HAP-1 (cell line): ENCODE measurements at regions not wholly inside any gene's neighbourhood (a gene's known extent, or its start where the extent isn't known, plus 50 kb on each side); places are given as distances from the start of the nearest gene placed in this dataset.
"Not testable (repeated sequence)": the region's sequence is repeated elsewhere in the genome, so short reads cannot be mapped to it uniquely, and the experiment has no call there.

Experiments used
- DNase-seq, 2 experiments: peaks; one replicate each; pipeline ENCODE4 v3.0.0-alpha.2; 2016 to 2020; ENCODE audit warnings: low spot score in 2 of 2
- H3K27me3 ChIP-seq: fragments of 250-450 bp; sonication (Bioruptor Pico); 2 replicates; pipeline ENCODE4 v1.5.1; 2020; ENCODE audit warnings: low read depth, mild to moderate bottlenecking, moderate library complexity
- H3K36me3 ChIP-seq: fragments of 250-450 bp; sonication (Bioruptor Pico); replicated peaks from 2 replicates; pipeline ENCODE4 v1.5.1; 2020; ENCODE audit warnings: mild to moderate bottlenecking
- H3K4me1 ChIP-seq: fragments of 250-450 bp; sonication (Bioruptor Pico); 2 replicates; pipeline ENCODE4 v1.5.1; 2020; ENCODE audit warnings: mild to moderate bottlenecking
- H3K4me3 ChIP-seq: fragments of 250-450 bp; sonication (Bioruptor Pico); 2 replicates; pipeline ENCODE4 v1.5.1; 2020; ENCODE audit warnings: mild to moderate bottlenecking, moderate library complexity
- H3K9me3 ChIP-seq: fragments of 250-450 bp; sonication (Bioruptor Pico); 2 replicates; pipeline ENCODE4 v1.5.1; 2020; ENCODE audit warnings: mild to moderate bottlenecking, moderate library complexity
- in situ Hi-C: fragments of 300-500 bp; cut with MboI; formaldehyde crosslinking; loops from 3 replicates; pipeline ENCODE4 v1.14.3; 2020; ENCODE audit warnings: low sequenced_read_pairs, inconsistent platforms, mixed read lengths

DNA sequence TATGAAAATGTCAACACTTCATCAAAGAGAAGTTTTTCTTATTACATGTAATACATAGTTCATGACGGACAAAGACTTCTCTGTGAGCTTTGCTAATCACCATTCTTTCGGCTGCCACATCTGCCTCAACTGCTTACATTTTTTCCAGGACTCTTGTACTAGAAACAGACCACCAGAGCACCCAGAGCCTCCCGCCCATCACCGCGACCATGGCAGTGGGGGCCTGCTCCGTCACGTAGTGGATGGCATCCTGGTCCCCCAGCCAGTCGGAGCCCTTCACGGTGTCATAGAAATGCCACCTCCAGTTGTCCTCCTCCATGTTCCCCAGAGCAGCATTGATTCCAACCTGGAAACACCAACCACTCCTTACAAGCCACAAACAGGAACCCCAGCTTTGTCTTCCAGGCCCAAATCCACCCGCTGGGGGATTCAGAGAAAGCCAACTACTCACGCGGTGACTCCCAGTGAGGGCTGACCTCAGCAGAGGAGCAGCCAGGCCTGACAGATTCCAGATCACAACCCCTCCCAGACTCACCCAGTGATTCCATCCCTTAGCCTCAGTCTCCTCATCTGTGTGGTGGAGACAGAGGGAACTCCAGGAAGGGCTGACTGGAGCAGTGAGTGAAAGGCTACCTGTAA is 76.2 kb upstream of the TNK2 start:
- DNase-seq, H3K27me3 ChIP-seq, in situ Hi-C loops, H3K9me3 ChIP-seq, H3K36me3 ChIP-seq, H3K4me1 ChIP-seq, H3K4me3 ChIP-seq: not testable (repeated sequence)

DNA sequence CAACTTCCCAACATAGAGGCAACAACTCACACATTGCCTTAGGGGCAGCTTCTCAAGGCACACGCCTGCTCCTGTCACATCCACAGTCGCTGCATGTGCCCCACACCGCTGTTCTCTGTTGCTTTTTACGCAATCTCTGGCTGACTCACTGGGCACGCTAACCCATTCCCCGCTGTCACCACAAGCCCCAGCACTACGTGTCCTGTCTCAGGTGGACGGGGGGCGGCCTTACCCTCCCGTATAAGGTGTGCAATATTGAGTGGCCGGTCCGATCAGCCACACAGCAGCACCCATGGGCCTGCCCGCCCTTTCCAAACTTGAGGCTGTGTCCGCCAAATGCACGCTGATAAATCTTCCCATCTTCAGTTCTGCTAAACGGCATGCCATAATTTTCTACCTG is 75.5 kb upstream of the TNK2 start:
- H3K4me3 ChIP-seq, H3K4me1 ChIP-seq, H3K27me3 ChIP-seq, H3K36me3 ChIP-seq, H3K9me3 ChIP-seq, DNase-seq, in situ Hi-C loops: not testable (repeated sequence)

DNA sequence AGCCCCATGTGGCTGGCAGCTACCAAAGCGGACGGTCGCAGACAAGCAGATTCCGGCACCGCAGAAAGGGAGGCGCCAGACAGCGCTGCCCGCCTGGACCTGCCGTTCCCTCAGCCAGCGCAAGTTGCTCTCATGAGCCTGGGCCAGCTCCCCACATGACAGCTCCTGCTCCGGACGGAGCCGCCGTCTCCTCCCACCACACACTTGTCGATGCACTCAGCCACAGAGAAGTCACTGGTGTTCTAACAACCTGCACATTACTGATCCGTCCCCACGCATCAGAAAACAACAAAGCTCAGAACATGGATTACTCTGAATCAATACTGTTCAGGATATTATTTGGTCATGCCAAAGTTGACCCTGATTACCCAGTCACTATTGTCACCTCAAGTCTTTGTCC is 74.4 kb upstream of the TNK2 start:
- DNase-seq, in situ Hi-C loops, H3K4me3 ChIP-seq, H3K9me3 ChIP-seq, H3K4me1 ChIP-seq, H3K36me3 ChIP-seq, H3K27me3 ChIP-seq: not testable (repeated sequence)

DNA sequence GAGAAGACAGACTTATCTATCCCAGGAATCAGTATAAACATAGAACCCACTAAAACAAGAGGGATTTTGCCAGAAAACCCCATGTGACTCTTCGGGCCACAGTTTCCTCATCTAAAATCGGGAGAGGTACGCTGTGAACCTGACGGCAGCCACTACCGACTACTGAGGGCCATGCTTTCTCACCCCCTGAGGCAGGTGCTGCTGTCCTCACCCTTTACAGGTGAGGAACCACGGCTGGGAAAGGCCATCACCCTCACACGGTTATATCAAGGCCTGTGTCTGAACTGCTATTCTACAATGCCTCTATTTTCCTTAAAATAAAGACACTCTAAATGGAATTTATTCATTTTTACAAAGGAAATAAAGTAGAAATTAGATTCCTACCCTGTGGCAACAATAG is 73.4 kb upstream of the TNK2 start:
- in situ Hi-C loops, H3K9me3 ChIP-seq, H3K27me3 ChIP-seq, H3K4me3 ChIP-seq, DNase-seq, H3K4me1 ChIP-seq, H3K36me3 ChIP-seq: not testable (repeated sequence)

DNA sequence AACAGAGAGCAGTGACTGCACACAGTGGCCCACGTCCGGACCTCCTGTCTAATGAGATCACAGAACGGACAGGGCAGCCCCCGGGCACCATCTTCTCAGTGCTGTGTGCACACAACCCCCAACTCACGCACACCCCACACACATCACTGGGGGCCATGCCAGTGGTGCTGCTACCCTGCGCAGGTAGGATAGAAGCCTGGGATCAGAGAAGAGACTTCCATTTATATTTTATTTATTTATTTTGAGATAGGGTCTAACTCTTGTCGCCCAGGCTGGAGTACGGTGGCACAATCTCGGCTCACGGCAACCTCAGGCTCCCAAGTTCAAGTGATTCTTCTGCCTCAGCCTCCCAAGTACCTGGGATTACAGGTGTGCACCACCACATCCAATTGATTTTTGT is 71.5 kb upstream of the TNK2 start:
- H3K36me3 ChIP-seq, H3K4me1 ChIP-seq, DNase-seq, H3K27me3 ChIP-seq, H3K9me3 ChIP-seq, H3K4me3 ChIP-seq: not testable (repeated sequence)
- in situ Hi-C loops: loop anchor here (10.0 kb wide), 1 partner anchor 305 kb away; no protein-coding TSS in a partner anchor

DNA sequence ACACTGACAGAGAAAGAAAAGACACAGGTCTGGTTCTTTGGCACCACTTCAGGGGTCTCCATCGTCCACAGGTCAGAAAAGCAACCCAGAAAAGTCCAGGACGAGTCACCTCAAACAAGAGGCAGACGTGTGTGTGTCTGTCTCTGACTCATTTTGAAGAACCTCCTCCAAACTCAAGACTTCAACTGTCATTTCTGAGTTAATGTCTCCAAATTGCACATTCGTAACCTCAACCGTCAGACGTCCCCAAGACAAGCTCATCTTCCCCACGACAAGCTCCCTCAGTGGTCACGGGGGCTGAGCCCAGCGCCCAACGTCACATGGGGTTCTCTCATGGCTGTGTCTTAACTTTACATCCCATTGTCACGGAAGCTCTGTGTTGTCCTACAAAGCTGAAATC is 70.2 kb upstream of the TNK2 start:
- H3K36me3 ChIP-seq, H3K4me3 ChIP-seq, H3K9me3 ChIP-seq, H3K4me1 ChIP-seq, H3K27me3 ChIP-seq, DNase-seq: not testable (repeated sequence)
- in situ Hi-C loops: loop anchor here (10.0 kb wide), 1 partner anchor 304 kb away; no protein-coding TSS in a partner anchor

DNA sequence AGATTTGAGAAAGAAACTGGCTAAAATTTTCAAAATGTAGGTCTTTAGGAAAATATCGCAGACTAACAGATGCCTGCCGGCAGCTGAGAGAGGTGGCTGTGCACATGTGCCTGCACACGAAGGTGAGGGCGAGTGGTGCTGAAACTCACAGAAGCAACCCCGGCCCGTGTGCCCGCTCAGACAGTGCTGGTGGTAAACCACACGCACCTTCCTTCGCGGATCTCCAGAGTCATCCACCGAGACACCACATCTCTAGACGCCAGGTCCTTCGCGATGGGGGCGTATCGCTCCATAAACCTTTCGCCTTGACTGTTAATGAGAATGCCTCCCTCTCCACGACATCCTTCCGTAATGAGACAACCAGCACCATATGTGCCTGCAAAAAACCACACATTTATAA is 68.5 kb upstream of the TNK2 start:
- not testable (repeated sequence) for H3K36me3 ChIP-seq, DNase-seq, H3K27me3 ChIP-seq, H3K9me3 ChIP-seq, H3K4me1 ChIP-seq, H3K4me3 ChIP-seq
- in situ Hi-C loops: loop anchor here (10.0 kb wide), 1 partner anchor 302 kb away; no protein-coding TSS in a partner anchor

DNA sequence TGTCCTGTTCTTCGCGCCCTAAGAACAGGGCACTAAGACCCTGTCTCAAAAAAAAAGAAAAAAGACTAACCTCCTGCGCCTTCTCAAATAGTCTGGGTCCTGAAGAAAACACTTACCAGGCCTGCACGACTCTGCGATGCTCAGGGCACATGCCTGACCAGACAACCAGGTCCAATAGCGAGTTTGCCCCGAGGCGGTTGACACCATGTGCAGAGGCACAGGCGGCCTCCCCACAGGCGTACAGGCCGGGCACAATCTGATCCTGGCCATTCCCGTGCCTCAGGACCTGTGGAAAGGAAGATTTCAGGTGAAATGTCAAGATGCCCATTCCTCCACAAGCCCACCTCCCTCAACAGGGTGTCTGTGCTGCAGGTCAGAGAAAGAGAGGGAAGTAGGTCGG is 65.9 kb upstream of the TNK2 start:
- in situ Hi-C loops: loop anchor here (10.0 kb wide), 1 partner anchor 299 kb away; no protein-coding TSS in a partner anchor
- H3K36me3 ChIP-seq, DNase-seq: not testable (repeated sequence)

DNA sequence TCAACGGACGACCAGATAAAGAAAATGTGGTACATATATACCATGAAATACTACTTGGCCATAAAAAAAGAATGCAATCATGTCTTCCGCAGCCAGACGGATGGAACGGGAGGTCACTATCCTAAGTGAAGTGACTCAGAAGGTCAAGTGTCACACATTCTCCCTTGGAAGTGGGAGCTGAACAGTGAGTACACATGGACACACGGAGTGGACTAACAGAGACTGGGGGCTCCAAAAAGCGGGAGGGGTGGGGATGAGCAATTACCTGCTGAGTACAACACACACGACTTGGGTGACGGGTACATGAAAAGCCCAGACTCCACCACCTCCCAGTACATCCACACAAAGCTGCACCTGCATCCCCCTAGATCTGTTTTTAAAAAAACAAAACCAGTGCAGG is 62.5 kb upstream of the TNK2 start:
- not testable (repeated sequence) for H3K27me3 ChIP-seq, H3K4me1 ChIP-seq, H3K4me3 ChIP-seq, H3K9me3 ChIP-seq, DNase-seq
- in situ Hi-C loops: loop anchor here (10.0 kb wide), 1 partner anchor 296 kb away; no protein-coding TSS in a partner anchor
- H3K36me3 ChIP-seq: peaks cover 11% of the 10 kb centered on the region

More for the DNA sequence above, 65.9 kb upstream of the TNK2 start:
- H3K4me3 ChIP-seq, H3K9me3 ChIP-seq, H3K27me3 ChIP-seq, H3K4me1 ChIP-seq: not testable (repeated sequence)

DNA sequence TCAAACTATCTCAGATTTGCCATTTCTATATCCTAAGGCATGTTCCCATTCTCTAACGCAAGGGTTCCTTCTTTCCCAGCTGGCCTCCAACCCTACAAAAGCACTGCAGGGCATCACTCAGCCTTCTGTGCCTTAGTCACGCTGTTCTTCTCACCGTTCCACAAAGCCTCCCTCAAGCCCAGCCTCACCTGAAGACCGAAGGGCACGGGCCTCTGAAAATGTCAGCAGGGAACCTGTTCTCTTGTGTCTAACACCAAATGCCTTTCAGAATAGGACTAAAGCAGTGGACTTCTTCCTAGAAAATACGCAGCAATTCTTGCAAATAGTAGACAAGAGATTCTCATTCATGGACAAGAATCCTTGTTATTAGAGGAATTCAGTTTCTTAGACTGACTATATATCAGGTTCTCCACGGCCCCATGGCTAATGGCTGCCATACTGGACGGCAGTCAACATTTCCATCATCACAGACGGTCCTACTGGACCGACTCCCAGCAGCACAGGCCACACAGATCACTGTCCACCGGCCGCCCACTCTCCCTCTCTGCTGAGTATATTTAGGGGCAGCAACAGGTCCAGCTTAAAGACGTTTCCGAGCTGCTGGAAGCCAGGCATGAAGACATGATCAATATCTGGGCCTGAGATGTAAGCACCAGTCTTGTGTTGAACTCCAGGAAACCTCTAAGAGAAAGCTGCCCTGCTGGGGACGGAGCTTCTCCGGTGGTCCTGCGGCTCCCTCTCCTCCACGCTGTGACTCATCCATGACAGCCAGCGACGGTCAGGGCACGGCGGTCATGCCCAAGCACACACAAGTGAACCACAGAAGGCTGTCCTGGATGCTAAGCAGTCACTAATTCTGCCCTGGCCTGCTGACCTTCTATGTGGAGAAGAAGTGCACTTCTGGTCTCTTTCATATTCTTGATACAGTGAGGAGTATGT is 61.8 kb upstream of the TNK2 start:
- H3K36me3 ChIP-seq: peaks cover 12% of the 10 kb centered on the region
- not testable (repeated sequence) for DNase-seq, H3K27me3 ChIP-seq, H3K4me3 ChIP-seq, H3K9me3 ChIP-seq, H3K4me1 ChIP-seq
- in situ Hi-C loops: loop anchor here (10.0 kb wide), 1 partner anchor 295 kb away; no protein-coding TSS in a partner anchor

DNA sequence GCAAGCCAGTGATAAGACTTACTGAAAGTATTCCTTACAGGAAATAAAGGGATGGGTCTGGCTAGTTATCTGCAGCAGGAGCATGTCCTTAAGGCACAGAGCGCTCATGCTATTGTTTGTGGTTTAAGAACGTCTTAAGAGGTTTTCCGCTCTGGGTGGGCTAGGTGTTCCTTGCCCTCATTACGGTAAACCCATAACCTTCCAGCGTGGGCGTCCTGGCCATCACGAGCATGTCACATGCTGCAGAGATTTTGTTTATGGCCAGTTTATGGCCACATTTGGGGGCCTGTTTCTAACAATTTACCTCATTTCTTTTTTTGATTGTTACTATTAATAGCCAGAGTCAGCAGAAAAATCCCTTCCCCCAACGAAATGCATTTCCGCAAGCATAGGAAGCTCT is 61.0 kb upstream of the TNK2 start:
- H3K4me1 ChIP-seq, DNase-seq, H3K4me3 ChIP-seq, H3K27me3 ChIP-seq, in situ Hi-C loops, H3K9me3 ChIP-seq: not testable (repeated sequence)
- peaks cover 12% of the 10 kb centered on the region for H3K36me3 ChIP-seq

DNA sequence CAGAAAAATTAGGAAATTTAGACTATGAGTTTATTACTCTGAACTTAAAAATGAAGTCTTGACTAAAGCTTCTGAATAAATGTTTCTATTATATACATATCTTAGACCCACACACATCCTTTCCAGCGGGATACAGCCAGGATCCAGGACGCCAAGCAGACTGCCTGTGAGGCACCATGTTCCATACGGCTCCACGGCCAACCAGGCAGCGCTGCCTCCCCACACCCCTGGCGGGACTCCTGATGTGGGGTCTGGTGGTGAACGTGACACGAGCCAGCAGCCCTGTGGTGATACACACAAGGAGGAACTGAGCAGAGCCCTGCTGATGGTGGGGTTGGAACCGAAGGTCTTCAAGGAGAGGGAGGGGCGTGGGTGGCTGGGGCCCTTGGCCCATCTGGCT is 59.8 kb upstream of the TNK2 start:
- in situ Hi-C loops, H3K9me3 ChIP-seq, DNase-seq, H3K4me3 ChIP-seq, H3K27me3 ChIP-seq, H3K4me1 ChIP-seq: not testable (repeated sequence)
- peaks cover 13% of the 10 kb centered on the region for H3K36me3 ChIP-seq

DNA sequence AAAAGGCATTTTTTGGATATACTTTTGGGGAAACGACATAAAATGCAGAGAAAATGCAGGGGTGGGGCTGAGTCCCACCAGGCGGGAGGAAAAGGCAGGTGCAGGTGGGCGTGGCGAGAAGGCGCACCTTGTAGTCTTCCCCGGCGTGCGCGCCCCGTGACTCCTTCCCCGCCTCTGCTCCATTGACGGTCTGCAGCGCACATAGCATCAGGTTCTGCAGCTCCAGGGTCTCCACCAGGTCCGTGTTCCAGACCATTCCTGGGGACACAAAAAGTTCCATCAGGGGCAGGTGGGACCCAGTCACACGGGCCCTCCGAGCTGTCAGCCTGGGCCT is 59.0 kb upstream of the TNK2 start:
- H3K4me3 ChIP-seq, H3K27me3 ChIP-seq, DNase-seq, H3K4me1 ChIP-seq, H3K9me3 ChIP-seq, in situ Hi-C loops: not testable (repeated sequence)
- H3K36me3 ChIP-seq: peaks cover 15% of the 10 kb centered on the region

DNA sequence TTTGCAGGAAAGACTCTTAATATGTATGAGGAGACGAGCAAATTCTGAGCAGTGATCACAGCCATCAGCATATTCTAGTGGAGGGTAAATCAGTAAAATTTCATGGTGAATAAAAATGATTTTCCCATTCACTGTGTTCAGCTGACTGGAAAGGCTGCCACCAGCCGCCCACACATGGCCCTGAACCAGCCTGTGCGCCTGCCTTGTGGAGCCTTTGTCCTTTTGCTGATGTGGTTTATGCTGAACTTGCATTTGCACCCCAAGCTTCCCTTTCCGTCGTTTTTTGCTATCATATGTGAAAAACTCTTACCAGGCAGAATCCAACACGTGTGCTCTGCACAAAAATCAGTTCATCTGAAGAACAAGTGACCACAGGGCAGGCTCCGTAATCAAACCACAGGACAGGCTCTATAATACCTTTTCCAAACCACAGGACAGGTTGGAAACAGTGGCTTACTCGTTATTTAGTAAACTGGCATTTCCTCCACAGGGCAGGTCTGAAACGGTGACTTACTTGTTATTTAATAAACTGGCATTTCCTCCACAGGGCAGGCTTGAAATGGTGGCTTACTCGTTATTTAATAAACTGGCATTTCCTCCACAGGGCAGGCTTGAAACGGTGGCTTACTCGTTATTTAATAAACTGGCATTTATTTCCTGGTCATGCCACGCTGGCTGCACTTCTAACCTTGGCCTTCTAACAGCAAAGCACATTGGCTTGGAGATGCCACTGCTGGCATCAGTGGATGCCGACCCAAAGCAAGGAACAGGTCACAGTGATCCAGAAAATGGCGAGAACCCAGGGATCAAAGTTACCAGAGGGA is 58.4 kb upstream of the TNK2 start:
- DNase-seq, H3K4me3 ChIP-seq, H3K27me3 ChIP-seq, H3K4me1 ChIP-seq, H3K9me3 ChIP-seq, in situ Hi-C loops: not testable (repeated sequence)
- H3K36me3 ChIP-seq: peaks cover 15% of the 10 kb centered on the region
